ENCODE measurements at regions not wholly inside any gene's neighbourhood (a gene's known extent, or its start where the extent isn't known, plus 50 kb on each side); places are given as distances from the start of the nearest gene placed in this dataset.

- ChIA-PET POLR2A (no interaction called here), CTCF (no interaction called here)
- Mint-ChIP-seq H3K4me1 (no peaks in the 10 kb centered on the region), H3K9me3 (no peaks in the 10 kb centered on the region), H3K36me3 (ENCODE audit: low read depth) (no peaks in the 10 kb centered on the region), H3K4me3 (no peak overlapping the region), H3K27me3 (peaks cover 12% of the 10 kb centered on the region), H3K27ac (no peak overlapping the region)
- DNase-seq, result no peak
Measured at GRCh38 chr10:94094540-94094939, 100.8 kb downstream of the PLCE1 start.

GRCh38 chr10:94097656-94098055 lies 103.9 kb downstream of the PLCE1 start:
- no peak for DNase-seq

GRCh38 chr10:94098896-94099295 lies 105.2 kb downstream of the PLCE1 start:
- peaks cover under 1% of the 10 kb centered on the region for H3K4me1 Mint-ChIP-seq
- POLR2A ChIA-PET, result no interaction called here
- CTCF ChIA-PET, result interaction anchor here (1.5 kb wide), 1 partner anchor 20 kb away, joined by 3 read pairs; no protein-coding TSS in a partner anchor
- peaks cover 11% of the 10 kb centered on the region for H3K27me3 Mint-ChIP-seq
- H3K36me3 Mint-ChIP-seq (ENCODE audit: low read depth), result no peaks in the 10 kb centered on the region
- H3K4me3 Mint-ChIP-seq, result no peak overlapping the region
- no peak for DNase-seq
- H3K27ac Mint-ChIP-seq, result no peak overlapping the region
- H3K9me3 Mint-ChIP-seq, result no peaks in the 10 kb centered on the region

More at GRCh38 chr10:94097656-94098055, 103.9 kb downstream of the PLCE1 start:
- no peaks in the 10 kb centered on the region for H3K4me1 Mint-ChIP-seq
- no peaks in the 10 kb centered on the region for H3K9me3 Mint-ChIP-seq
- no peaks in the 10 kb centered on the region for H3K36me3 Mint-ChIP-seq (ENCODE audit: low read depth)
- no peak overlapping the region for H3K27ac Mint-ChIP-seq
- H3K27me3 Mint-ChIP-seq, result peaks cover 12% of the 10 kb centered on the region
- H3K4me3 Mint-ChIP-seq, result no peak overlapping the region
- ChIA-PET CTCF (interaction anchor here (1.5 kb wide), 1 partner anchor 22 kb away, joined by 3 read pairs; no protein-coding TSS in a partner anchor), POLR2A (no interaction called here)

GRCh38 chr10:94101894-94102293 lies 108.2 kb downstream of the PLCE1 start:
- H3K4me1 Mint-ChIP-seq, result peaks cover 4% of the 10 kb centered on the region

GRCh38 chr10:94102436-94102835 lies 108.7 kb downstream of the PLCE1 start:
- no peaks in the 10 kb centered on the region for H3K36me3 Mint-ChIP-seq (ENCODE audit: low read depth)
- H3K27me3 Mint-ChIP-seq, result peaks cover 12% of the 10 kb centered on the region
- no peak for DNase-seq
- ChIA-PET CTCF (no interaction called here), POLR2A (no interaction called here)
- H3K4me3 Mint-ChIP-seq, result no peak overlapping the region
- H3K4me1 Mint-ChIP-seq, result peaks cover 4% of the 10 kb centered on the region
- H3K9me3 Mint-ChIP-seq, result no peaks in the 10 kb centered on the region
- H3K27ac Mint-ChIP-seq, result no peak overlapping the region

More at GRCh38 chr10:94101894-94102293, 108.2 kb downstream of the PLCE1 start:
- no peak overlapping the region for H3K4me3 Mint-ChIP-seq
- ChIA-PET POLR2A (interaction anchor here (0.6 kb wide), 1 partner anchor 640 kb away, joined by 3 read pairs; no protein-coding TSS in a partner anchor), CTCF (interaction anchor here (1.2 kb wide), 1 partner anchor 22 kb away, joined by 3 read pairs; no protein-coding TSS in a partner anchor)
- H3K27ac Mint-ChIP-seq, result no peak overlapping the region
- H3K36me3 Mint-ChIP-seq (ENCODE audit: low read depth), result no peaks in the 10 kb centered on the region
- DNase-seq, result no peak
- H3K9me3 Mint-ChIP-seq, result no peaks in the 10 kb centered on the region
- peaks cover 11% of the 10 kb centered on the region for H3K27me3 Mint-ChIP-seq

GRCh38 chr10:94103192-94103591 lies 109.5 kb downstream of the PLCE1 start:
- H3K4me3 Mint-ChIP-seq, result no peak overlapping the region
- peaks cover 4% of the 10 kb centered on the region for H3K4me1 Mint-ChIP-seq
- POLR2A ChIA-PET, result no interaction called here
- H3K27me3 Mint-ChIP-seq, result peaks cover 12% of the 10 kb centered on the region
- H3K27ac Mint-ChIP-seq, result no peak overlapping the region
- H3K9me3 Mint-ChIP-seq, result no peaks in the 10 kb centered on the region
- no peak for DNase-seq
- no peaks in the 10 kb centered on the region for H3K36me3 Mint-ChIP-seq (ENCODE audit: low read depth)
- CTCF ChIA-PET, result no interaction called here

GRCh38 chr10:94103801-94104221 lies 110.1 kb downstream of the PLCE1 start:
- no peak overlapping the region for H3K4me3 Mint-ChIP-seq
- CTCF ChIA-PET, result no interaction called here

GRCh38 chr10:94104316-94105000 lies 110.7 kb downstream of the PLCE1 start:
- no peak for DNase-seq
- H3K4me1 Mint-ChIP-seq, result peaks cover 4% of the 10 kb centered on the region
- no peaks in the 10 kb centered on the region for H3K9me3 Mint-ChIP-seq
- H3K4me3 Mint-ChIP-seq, result no peak overlapping the region
- POLR2A ChIA-PET, result no interaction called here
- CTCF ChIA-PET, result no interaction called here
- H3K27ac Mint-ChIP-seq, result no peak overlapping the region
- H3K36me3 Mint-ChIP-seq (ENCODE audit: low read depth), result no peaks in the 10 kb centered on the region
- H3K27me3 Mint-ChIP-seq, result peaks cover 11% of the 10 kb centered on the region

More at GRCh38 chr10:94103801-94104221, 110.1 kb downstream of the PLCE1 start:
- H3K27ac Mint-ChIP-seq, result no peak overlapping the region
- peaks cover 12% of the 10 kb centered on the region for H3K27me3 Mint-ChIP-seq
- DNase-seq, result no peak
- POLR2A ChIA-PET, result no interaction called here
- H3K36me3 Mint-ChIP-seq (ENCODE audit: low read depth), result no peaks in the 10 kb centered on the region
- no peaks in the 10 kb centered on the region for H3K9me3 Mint-ChIP-seq
- peaks cover 4% of the 10 kb centered on the region for H3K4me1 Mint-ChIP-seq

- H3K4me1 Mint-ChIP-seq, result peaks cover 4% of the 10 kb centered on the region
- H3K27ac Mint-ChIP-seq, result no peak overlapping the region
- H3K9me3 Mint-ChIP-seq, result no peaks in the 10 kb centered on the region
- no peak overlapping the region for H3K4me3 Mint-ChIP-seq
- H3K27me3 Mint-ChIP-seq, result peaks cover 5% of the 10 kb centered on the region
- CTCF ChIA-PET, result no interaction called here
- POLR2A ChIA-PET, result no interaction called here
- no peak for DNase-seq
- H3K36me3 Mint-ChIP-seq (ENCODE audit: low read depth), result no peaks in the 10 kb centered on the region
Measured at GRCh38 chr10:94105226-94105625, 111.5 kb downstream of the PLCE1 start.

- ChIA-PET CTCF (no interaction called here), POLR2A (interaction anchor here (0.6 kb wide), 1 partner anchor 93 kb away, joined by 3 read pairs; no protein-coding TSS in a partner anchor)
- Mint-ChIP-seq H3K4me3 (no peak overlapping the region), H3K36me3 (ENCODE audit: low read depth) (no peaks in the 10 kb centered on the region), H3K27ac (no peak overlapping the region), H3K27me3 (peaks cover 2% of the 10 kb centered on the region), H3K4me1 (peaks cover 4% of the 10 kb centered on the region), H3K9me3 (no peaks in the 10 kb centered on the region)
- DNase-seq, result no peak
Measured at GRCh38 chr10:94107191-94107590, 113.5 kb downstream of the PLCE1 start.

GRCh38 chr10:94108200-94108599 lies 114.5 kb downstream of the PLCE1 start:
- no peak for DNase-seq
- Mint-ChIP-seq H3K9me3 (no peaks in the 10 kb centered on the region), H3K4me3 (no peak overlapping the region), H3K27ac (no peak overlapping the region), H3K27me3 (peaks cover 2% of the 10 kb centered on the region), H3K4me1 (peaks cover 4% of the 10 kb centered on the region), H3K36me3 (ENCODE audit: low read depth) (no peaks in the 10 kb centered on the region)
- CTCF ChIA-PET, result no interaction called here
- POLR2A ChIA-PET, result no interaction called here

- ChIA-PET CTCF (no interaction called here), POLR2A (no interaction called here)
- no peak for DNase-seq
- Mint-ChIP-seq H3K27me3 (peaks cover 2% of the 10 kb centered on the region), H3K4me1 (no peaks in the 10 kb centered on the region), H3K4me3 (no peak overlapping the region), H3K27ac (no peak overlapping the region), H3K36me3 (ENCODE audit: low read depth) (no peaks in the 10 kb centered on the region), H3K9me3 (no peaks in the 10 kb centered on the region)
Measured at GRCh38 chr10:94111367-94111766, 117.6 kb downstream of the PLCE1 start.

- no peaks in the 10 kb centered on the region for H3K4me1 Mint-ChIP-seq
- ChIA-PET CTCF (no interaction called here), POLR2A (no interaction called here)
- no peaks in the 10 kb centered on the region for H3K9me3 Mint-ChIP-seq
- H3K4me3 Mint-ChIP-seq, result no peak overlapping the region
- no peak for DNase-seq
- H3K27me3 Mint-ChIP-seq, result no peaks in the 10 kb centered on the region
- no peak overlapping the region for H3K27ac Mint-ChIP-seq
- no peaks in the 10 kb centered on the region for H3K36me3 Mint-ChIP-seq (ENCODE audit: low read depth)
Measured at GRCh38 chr10:94112321-94112720, 118.6 kb downstream of the PLCE1 start.

- H3K9me3 Mint-ChIP-seq, result peaks cover 2% of the 10 kb centered on the region
- H3K4me1 Mint-ChIP-seq, result no peaks in the 10 kb centered on the region
- ChIA-PET POLR2A (no interaction called here), CTCF (no interaction called here)
- no peak for DNase-seq
- H3K27ac Mint-ChIP-seq, result no peak overlapping the region
- no peak overlapping the region for H3K4me3 Mint-ChIP-seq
- no peaks in the 10 kb centered on the region for H3K27me3 Mint-ChIP-seq
- no peaks in the 10 kb centered on the region for H3K36me3 Mint-ChIP-seq (ENCODE audit: low read depth)
Measured at GRCh38 chr10:94115725-94116124, 122.0 kb downstream of the PLCE1 start.

Measured in activated CD4-positive, alpha-beta T cell treated with anti-CD3 and anti-CD28 coated beads, Interleukin-2, amount 10 ng/mL, durations not matched to agents 7 days and 5 days (primary cell).